Naive thymus-derived CD4-positive, alpha-beta T cell (primary cell): ENCODE measurements at regions not wholly inside any gene's neighbourhood (a gene's known extent, or its start where the extent isn't known, plus 50 kb on each side); places are given as distances from the start of the nearest gene placed in this dataset.

Experiments
- ATAC-seq: fragments of 150-1000 bp; cut with Tn5 transposase; 2 replicates; pipeline ENCODE4 v1.10.0; 2021; ENCODE audit warnings: mild to moderate bottlenecking, moderate library complexity
- CTCF ChIA-PET: fragments of 350-600 bp; sonication (Branson Sonifier 250); formaldehyde crosslinking; loops from one replicate; lab custom pipeline; 2021; ENCODE audit warnings: antibody characterized with exemption; lab: Charles Lee
- POLR2A ChIA-PET: fragments of 350-600 bp; sonication (Branson Sonifier 250); formaldehyde crosslinking; loops from one replicate; lab custom pipeline; 2021; ENCODE audit warnings: antibody characterized with exemption, inconsistent platforms; lab: Charles Lee
- DNase-seq, 9 donors: peaks; one replicate each; pipeline versions ENCODE4 v3.0.0 to v3.0.0-alpha.2; 2020 to 2022; ENCODE audit warnings: mixed read lengths in 1 of 9
- H3K27ac ChIP-seq: one replicate; pipeline ENCODE4 v1.7.0; 2013; ENCODE audit warnings: mild to moderate bottlenecking, low read depth, low read length, moderate library complexity
- H3K27me3 ChIP-seq, 2 donors: one replicate each; pipeline ENCODE4 v1.7.0; 2013; ENCODE audit warnings: low read length in 2 of 2, mild to moderate bottlenecking in 2 of 2, moderate library complexity in 2 of 2; ENCODE audit not compliant: control insufficient read depth in 2 of 2, insufficient read depth in 2 of 2
- H3K36me3 ChIP-seq, 3 experiments: 1 replicate in 2 of 3; 2 replicates in 1 of 3; pipeline ENCODE4 v1.7.0; 2013; ENCODE audit warnings: low read length in 3 of 3, mild to moderate bottlenecking in 3 of 3, moderate library complexity in 1 of 3; ENCODE audit not compliant: insufficient read depth in 3 of 3, control insufficient read depth in 2 of 3
- H3K4me1 ChIP-seq, 2 donors: one replicate each; pipeline ENCODE4 v1.7.0; 2013; ENCODE audit warnings: low read length in 2 of 2, mild to moderate bottlenecking in 2 of 2, moderate library complexity in 1 of 2; ENCODE audit not compliant: control insufficient read depth in 2 of 2, insufficient read depth in 2 of 2
- H3K4me3 ChIP-seq: 2 replicates; pipeline ENCODE4 v1.7.0; 2013; ENCODE audit warnings: mild to moderate bottlenecking, low read length
- H3K9me3 ChIP-seq, 3 experiments: 1 replicate in 2 of 3; 2 replicates in 1 of 3; pipeline ENCODE4 v1.7.0; 2013; ENCODE audit warnings: low read length in 3 of 3; ENCODE audit not compliant: control insufficient read depth in 2 of 3
- H3K27ac Mint-ChIP-seq, 9 donors: one replicate each; pipeline ENCODE4 v1.8.0; 2020 to 2022; ENCODE audit warnings: mixed read lengths in 9 of 9, mild to moderate bottlenecking in 8 of 9, moderate library complexity in 5 of 9, inconsistent platforms in 2 of 9
- H3K27me3 Mint-ChIP-seq, 5 donors: one replicate each; pipeline ENCODE4 v1.8.0; 2021 to 2022; ENCODE audit warnings: mixed read lengths in 5 of 5, mild to moderate bottlenecking in 1 of 5
- H3K36me3 Mint-ChIP-seq, 5 donors: one replicate each; pipeline ENCODE4 v1.8.0; 2020 to 2022; ENCODE audit warnings: mixed read lengths in 5 of 5, mild to moderate bottlenecking in 3 of 5, inconsistent platforms in 1 of 5
- H3K4me1 Mint-ChIP-seq, 7 donors: one replicate each; pipeline ENCODE4 v1.8.0; 2020 to 2022; ENCODE audit warnings: mixed read lengths in 7 of 7, mild to moderate bottlenecking in 3 of 7, inconsistent platforms in 1 of 7
- H3K4me3 Mint-ChIP-seq, 10 donors: one replicate each; pipeline ENCODE4 v1.8.0; 2020 to 2022; ENCODE audit warnings: mild to moderate bottlenecking in 10 of 10, mixed read lengths in 10 of 10, moderate library complexity in 6 of 10, inconsistent platforms in 2 of 10
- H3K9me3 Mint-ChIP-seq, 11 donors: one replicate each; pipeline ENCODE4 v1.8.0; 2020 to 2022; ENCODE audit warnings: mixed read lengths in 11 of 11, mild to moderate bottlenecking in 4 of 11, inconsistent platforms in 1 of 11, moderate library complexity in 1 of 11
- intact Hi-C, 2 donors: fragments of 100-400 bp; cut with micrococcal nuclease; formaldehyde crosslinking; loops; one replicate each; pipeline ENCODE4 v1.15.1; 2023

DNA sequence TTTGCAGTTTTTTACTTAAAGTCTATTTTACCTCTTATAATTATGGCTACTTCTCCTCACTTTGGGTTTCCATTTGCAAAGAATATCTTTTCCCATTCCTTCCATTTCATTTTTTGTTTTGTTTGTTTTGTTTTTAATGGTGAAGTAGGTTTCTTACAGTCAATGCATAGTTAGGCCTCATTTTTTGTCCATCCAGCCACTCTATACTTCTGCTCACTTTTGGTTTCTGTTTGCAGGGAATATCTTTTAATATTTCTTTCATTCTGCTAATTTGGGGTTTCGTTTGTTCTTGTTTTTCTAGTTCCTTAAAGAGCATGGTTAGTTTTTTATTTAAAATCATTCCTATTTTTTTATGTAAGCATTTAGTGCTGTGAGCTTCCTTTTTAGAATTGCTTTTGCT is 339.4 kb downstream of the GRB14 start:
- no peak overlapping the region for H3K27ac ChIP-seq
- H3K4me1 Mint-ChIP-seq = no peaks in the 10 kb centered on the region
- no peaks in the 10 kb centered on the region for H3K27me3 Mint-ChIP-seq
- H3K4me3 ChIP-seq = no peak overlapping the region
- H3K4me1 ChIP-seq = no peaks in the 10 kb centered on the region
- H3K36me3 ChIP-seq = no peaks in the 10 kb centered on the region
- DNase-seq = no peak
- H3K9me3 ChIP-seq = no peaks in the 10 kb centered on the region
- no peaks in the 10 kb centered on the region for H3K36me3 Mint-ChIP-seq
- no peaks in the 10 kb centered on the region for H3K27me3 ChIP-seq
- H3K9me3 Mint-ChIP-seq = peaks cover 0 to 8% (median 3%) of the 10 kb centered on the region in 11 donors
- H3K27ac Mint-ChIP-seq = no peak overlapping the region
- ChIA-PET CTCF (no interaction called here), POLR2A (no interaction called here)
- no peak for ATAC-seq
- no peak overlapping the region for H3K4me3 Mint-ChIP-seq
- intact Hi-C loops = no loop called here

DNA sequence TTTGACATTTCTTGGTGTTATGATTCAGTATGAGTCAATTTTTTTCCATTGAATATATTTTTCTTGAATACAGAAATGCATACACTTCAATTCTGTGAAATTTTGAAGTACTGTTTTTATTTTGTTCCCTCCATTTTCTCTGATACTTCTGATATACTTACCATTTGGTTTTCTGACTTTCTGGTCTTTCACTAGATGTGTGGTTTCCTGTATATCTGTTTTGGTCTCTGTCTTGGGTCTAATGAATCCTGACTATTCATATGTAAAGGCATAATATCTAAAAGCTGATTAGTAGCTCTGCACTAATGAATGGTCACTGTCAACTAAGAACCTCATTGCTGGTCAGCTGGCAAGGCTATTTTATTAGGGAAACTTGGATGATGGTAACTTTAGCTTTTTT is 345.6 kb downstream of the GRB14 start:
- no peaks in the 10 kb centered on the region for H3K27me3 Mint-ChIP-seq
- H3K36me3 Mint-ChIP-seq = no peaks in the 10 kb centered on the region
- H3K4me3 Mint-ChIP-seq = no peak overlapping the region
- H3K27me3 ChIP-seq = no peaks in the 10 kb centered on the region
- CTCF ChIA-PET = no interaction called here
- H3K4me1 ChIP-seq = no peaks in the 10 kb centered on the region
- H3K27ac ChIP-seq = no peak overlapping the region
- no peaks in the 10 kb centered on the region for H3K4me1 Mint-ChIP-seq
- ATAC-seq = no peak
- no peaks in the 10 kb centered on the region for H3K9me3 ChIP-seq
- H3K27ac Mint-ChIP-seq = no peak overlapping the region
- POLR2A ChIA-PET = no interaction called here
- no peaks in the 10 kb centered on the region for H3K36me3 ChIP-seq
- intact Hi-C loops = no loop called here
- peaks cover 0 to 10% (median 4%) of the 10 kb centered on the region in 11 donors for H3K9me3 Mint-ChIP-seq
- no peak for DNase-seq
- no peak overlapping the region for H3K4me3 ChIP-seq

DNA sequence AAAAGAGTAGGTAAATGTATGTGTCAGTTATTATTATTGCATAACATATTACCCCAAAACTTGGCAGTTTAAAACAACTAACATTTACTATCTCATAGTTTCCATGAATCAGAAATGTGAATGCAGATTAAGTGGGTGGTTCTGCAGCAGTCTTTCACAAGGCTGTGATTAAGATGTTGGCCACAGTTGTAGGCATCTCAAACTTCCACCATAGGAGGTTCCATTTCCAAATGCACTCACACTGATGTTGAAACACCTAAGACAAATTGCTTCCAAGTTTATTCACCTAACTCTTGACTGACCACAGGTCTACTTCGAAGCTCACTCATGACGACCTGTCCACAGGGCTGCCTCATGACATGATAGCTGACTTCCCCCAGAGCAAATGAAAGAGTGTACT is 360.8 kb downstream of the GRB14 start:
- Mint-ChIP-seq H3K27ac (no peak overlapping the region), H3K36me3 (no peaks in the 10 kb centered on the region), H3K27me3 (no peaks in the 10 kb centered on the region), H3K9me3 (peaks cover 0 to 16% (median 5%) of the 10 kb centered on the region in 11 donors), H3K4me1 (no peaks in the 10 kb centered on the region), H3K4me3 (no peak overlapping the region)
- ATAC-seq (no peak), DNase-seq (no peak)
- Histone ChIP-seq H3K9me3 (no peaks in the 10 kb centered on the region), H3K27ac (no peak overlapping the region), H3K4me1 (no peaks in the 10 kb centered on the region), H3K36me3 (no peaks in the 10 kb centered on the region), H3K27me3 (no peaks in the 10 kb centered on the region), H3K4me3 (no peak overlapping the region)
- intact Hi-C loops = no loop called here
- POLR2A ChIA-PET = no interaction called here
- CTCF ChIA-PET = no interaction called here

DNA sequence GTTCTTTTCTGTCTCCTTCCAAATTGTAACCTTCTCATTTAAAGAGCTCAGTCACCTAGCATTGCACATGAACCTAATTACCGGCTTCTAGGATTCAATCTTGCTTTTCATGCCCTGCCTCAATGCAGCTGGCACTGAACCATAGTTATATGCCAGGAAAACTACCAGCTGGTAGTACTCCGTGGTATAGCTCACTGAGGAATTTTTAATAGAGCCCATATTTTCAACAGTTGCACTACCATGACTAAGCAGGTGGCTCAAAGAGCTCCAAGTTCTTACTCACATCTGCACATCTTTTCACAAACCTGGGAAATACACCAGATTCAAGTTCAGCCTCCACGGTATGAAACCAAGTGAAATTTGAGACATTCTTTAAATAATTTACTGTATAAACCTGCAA is 363.5 kb downstream of the GRB14 start:
- Mint-ChIP-seq H3K4me1 (no peaks in the 10 kb centered on the region), H3K27ac (no peak overlapping the region), H3K27me3 (no peaks in the 10 kb centered on the region), H3K36me3 (no peaks in the 10 kb centered on the region), H3K4me3 (no peak overlapping the region), H3K9me3 (peaks cover 0 to 16% (median 3%) of the 10 kb centered on the region in 11 donors)
- H3K4me1 ChIP-seq = no peaks in the 10 kb centered on the region
- no peaks in the 10 kb centered on the region for H3K27me3 ChIP-seq
- intact Hi-C loops = no loop called here
- ChIA-PET POLR2A (no interaction called here), CTCF (no interaction called here)
- no peaks in the 10 kb centered on the region for H3K36me3 ChIP-seq
- ATAC-seq = no peak
- no peak overlapping the region for H3K27ac ChIP-seq
- DNase-seq = no peak
- H3K4me3 ChIP-seq = no peak overlapping the region
- H3K9me3 ChIP-seq = no peaks in the 10 kb centered on the region

DNA sequence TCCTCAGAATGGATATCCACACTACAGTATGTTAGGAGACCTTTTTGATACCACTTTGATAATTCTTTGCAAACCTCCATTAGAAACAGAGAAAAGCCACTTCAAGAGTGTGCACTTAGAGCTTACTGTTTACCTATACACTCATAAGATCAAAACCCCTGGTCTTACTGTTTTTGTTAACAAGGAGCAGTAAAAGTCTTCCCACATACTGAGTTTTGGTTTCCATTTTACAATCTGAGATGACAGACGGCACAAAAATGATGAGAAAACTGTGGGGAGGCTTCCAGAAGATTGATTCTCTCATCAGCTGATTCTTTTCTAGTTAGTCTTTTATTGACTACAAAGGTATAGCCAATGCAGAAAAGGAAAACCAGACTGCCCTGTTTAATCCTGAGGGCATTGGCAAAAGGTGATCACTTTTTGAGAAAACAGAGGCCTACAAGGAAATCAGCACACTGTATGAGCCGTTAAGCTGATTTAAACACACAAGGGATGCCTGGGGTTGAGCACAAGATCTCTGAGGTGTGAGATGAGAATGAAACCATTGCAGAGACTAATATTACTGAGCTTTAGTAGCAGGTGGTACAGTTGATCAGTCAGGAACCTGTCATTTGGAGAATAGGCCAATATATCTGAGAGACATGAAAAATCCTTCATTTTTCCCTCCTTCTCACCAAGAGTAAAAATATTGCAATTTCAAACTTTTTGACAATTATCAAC is 368.6 kb downstream of the GRB14 start:
- no peaks in the 10 kb centered on the region for H3K36me3 ChIP-seq
- ChIA-PET POLR2A (no interaction called here), CTCF (no interaction called here)
- H3K27ac ChIP-seq = no peak overlapping the region
- H3K4me1 Mint-ChIP-seq = no peaks in the 10 kb centered on the region
- H3K27me3 Mint-ChIP-seq = no peaks in the 10 kb centered on the region
- intact Hi-C loops = no loop called here
- H3K9me3 ChIP-seq = no peaks in the 10 kb centered on the region
- H3K4me1 ChIP-seq = no peaks in the 10 kb centered on the region
- H3K9me3 Mint-ChIP-seq = peaks cover 0 to 5% (median 0%) of the 10 kb centered on the region in 11 donors
- no peak overlapping the region for H3K27ac Mint-ChIP-seq
- H3K4me3 Mint-ChIP-seq = no peak overlapping the region
- H3K4me3 ChIP-seq = no peak overlapping the region
- H3K36me3 Mint-ChIP-seq = no peaks in the 10 kb centered on the region
- DNase-seq = no peak
- H3K27me3 ChIP-seq = no peaks in the 10 kb centered on the region
- ATAC-seq = no peak

DNA sequence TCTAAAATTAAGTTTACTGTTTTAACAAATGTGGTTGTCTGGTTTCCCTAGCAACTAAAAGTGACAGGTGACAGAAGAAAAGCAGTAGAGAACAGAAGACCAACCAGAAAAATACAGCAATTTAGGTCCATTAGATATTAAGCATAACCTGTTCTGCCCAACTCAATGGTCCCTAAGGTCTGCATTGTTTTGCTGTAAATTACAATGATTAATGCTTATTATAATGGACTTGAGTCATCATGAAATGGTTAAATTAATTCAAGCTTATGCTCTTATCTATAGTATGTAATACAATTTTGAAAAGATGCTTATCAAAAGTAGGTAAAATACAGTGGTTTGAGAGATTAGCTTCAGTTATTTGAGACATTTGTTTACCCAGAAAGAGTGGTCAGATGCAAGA is 378.0 kb downstream of the GRB14 start:
- Histone ChIP-seq H3K4me3 (no peak overlapping the region), H3K4me1 (no peaks in the 10 kb centered on the region), H3K27me3 (no peaks in the 10 kb centered on the region), H3K27ac (no peak overlapping the region), H3K9me3 (no peaks in the 10 kb centered on the region), H3K36me3 (no peaks in the 10 kb centered on the region)
- Mint-ChIP-seq H3K27ac (no peak overlapping the region), H3K36me3 (no peaks in the 10 kb centered on the region), H3K27me3 (no peaks in the 10 kb centered on the region), H3K4me1 (no peaks in the 10 kb centered on the region), H3K9me3 (peaks cover 0 to 27% (median 4%) of the 10 kb centered on the region in 11 donors), H3K4me3 (no peak overlapping the region)
- DNase-seq (no peak), ATAC-seq (no peak)
- intact Hi-C loops = no loop called here
- POLR2A ChIA-PET = no interaction called here
- CTCF ChIA-PET = no interaction called here

DNA sequence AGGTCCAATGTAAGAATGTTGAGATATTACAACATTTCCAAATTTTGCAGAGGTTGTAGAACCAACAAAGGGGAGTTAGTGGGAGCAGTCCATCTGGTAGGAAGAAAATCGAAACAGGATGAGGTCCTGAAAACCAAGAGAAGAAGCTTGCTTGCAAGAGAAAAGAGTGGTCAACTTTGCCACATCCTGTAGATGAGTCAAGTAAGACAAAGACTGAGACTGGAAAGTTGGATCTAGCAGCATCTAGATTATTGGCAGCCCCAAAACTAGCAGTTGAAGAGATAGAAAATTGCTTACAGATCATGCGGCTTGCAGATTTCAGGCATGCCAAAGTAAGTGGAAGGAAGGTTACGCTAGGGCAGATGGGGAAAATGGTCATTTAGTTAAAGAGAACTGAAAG is 378.9 kb downstream of the GRB14 start:
- intact Hi-C loops = no loop called here
- ATAC-seq = no peak
- Mint-ChIP-seq H3K4me1 (no peaks in the 10 kb centered on the region), H3K9me3 (peaks cover 0 to 27% (median 4%) of the 10 kb centered on the region in 11 donors), H3K27ac (peak overlapping the region in 1 of 9 donors; percentile 34), H3K27me3 (no peaks in the 10 kb centered on the region), H3K4me3 (no peak overlapping the region), H3K36me3 (no peaks in the 10 kb centered on the region)
- no peaks in the 10 kb centered on the region for H3K36me3 ChIP-seq
- no peak for DNase-seq
- POLR2A ChIA-PET = no interaction called here
- no peaks in the 10 kb centered on the region for H3K27me3 ChIP-seq
- H3K4me3 ChIP-seq = no peak overlapping the region
- CTCF ChIA-PET = no interaction called here
- H3K4me1 ChIP-seq = no peaks in the 10 kb centered on the region
- no peaks in the 10 kb centered on the region for H3K9me3 ChIP-seq
- H3K27ac ChIP-seq = no peak overlapping the region
